VCaP (cell line): ENCODE measurements at regions not wholly inside any gene's neighbourhood (a gene's known extent, or its start where the extent isn't known, plus 50 kb on each side); places are given as distances from the start of the nearest gene placed in this dataset.

ENCODE experiments used
- H3K27ac ChIP-seq: fragments of 450-650 bp; 2 replicates; pipeline ENCODE4 v1.5.1; 2017
- CTCF ChIP-seq: fragments of 450-650 bp; conservative IDR thresholded peaks from 2 replicates; pipeline ENCODE4 v1.5.1; 2017; ENCODE audit warnings: mild to moderate bottlenecking, moderate library complexity

GRCh38 chr16:86866986-86867722 is 288.8 kb downstream of the FOXL1 start:
- H3K27ac ChIP-seq: no peak overlapping the region
- TF ChIP-seq CTCF: no peak

DNA sequence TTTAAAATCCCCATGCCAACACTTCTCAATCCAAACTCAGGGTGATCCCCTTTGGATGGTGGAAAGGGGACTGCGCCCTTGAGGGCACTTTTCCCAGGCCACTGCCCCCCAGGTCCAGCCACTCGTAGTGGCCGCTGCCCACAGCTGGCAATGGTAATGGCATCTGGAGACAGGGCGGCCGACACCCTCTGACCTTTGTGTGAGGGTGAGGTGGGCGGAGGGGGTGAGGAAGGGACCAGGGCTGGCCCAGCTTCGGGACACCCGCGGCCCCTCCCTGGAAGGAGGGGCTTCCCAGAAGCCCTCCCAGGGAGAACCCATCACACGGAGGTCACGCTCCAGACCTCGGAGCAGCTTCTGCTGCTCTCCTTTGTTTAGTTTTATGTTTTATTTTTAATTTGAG is 289.7 kb downstream of the FOXL1 start:
- no peak overlapping the region for H3K27ac ChIP-seq
- TF ChIP-seq CTCF: no peak

DNA sequence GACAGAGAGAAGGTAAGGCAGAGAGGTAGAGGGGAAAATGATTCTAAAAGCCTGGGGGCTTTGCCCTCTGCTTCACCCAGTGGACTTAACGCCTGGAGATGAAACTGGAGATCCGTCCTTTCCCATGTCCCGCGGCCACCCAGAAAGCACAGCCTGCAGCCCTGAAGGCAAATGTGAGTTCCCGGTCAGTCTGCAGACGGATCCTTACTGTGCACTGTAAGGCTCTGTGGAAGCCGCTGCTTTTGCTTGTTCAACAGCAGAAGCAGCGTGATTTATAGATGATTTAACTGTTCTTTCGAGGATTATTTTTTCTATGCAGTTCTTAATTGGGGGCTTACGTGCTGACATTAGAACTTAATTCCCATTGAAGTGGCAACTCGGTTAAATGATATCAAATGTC is 290.4 kb downstream of the FOXL1 start:
- no peak for TF ChIP-seq CTCF
- no peak overlapping the region for H3K27ac ChIP-seq

DNA sequence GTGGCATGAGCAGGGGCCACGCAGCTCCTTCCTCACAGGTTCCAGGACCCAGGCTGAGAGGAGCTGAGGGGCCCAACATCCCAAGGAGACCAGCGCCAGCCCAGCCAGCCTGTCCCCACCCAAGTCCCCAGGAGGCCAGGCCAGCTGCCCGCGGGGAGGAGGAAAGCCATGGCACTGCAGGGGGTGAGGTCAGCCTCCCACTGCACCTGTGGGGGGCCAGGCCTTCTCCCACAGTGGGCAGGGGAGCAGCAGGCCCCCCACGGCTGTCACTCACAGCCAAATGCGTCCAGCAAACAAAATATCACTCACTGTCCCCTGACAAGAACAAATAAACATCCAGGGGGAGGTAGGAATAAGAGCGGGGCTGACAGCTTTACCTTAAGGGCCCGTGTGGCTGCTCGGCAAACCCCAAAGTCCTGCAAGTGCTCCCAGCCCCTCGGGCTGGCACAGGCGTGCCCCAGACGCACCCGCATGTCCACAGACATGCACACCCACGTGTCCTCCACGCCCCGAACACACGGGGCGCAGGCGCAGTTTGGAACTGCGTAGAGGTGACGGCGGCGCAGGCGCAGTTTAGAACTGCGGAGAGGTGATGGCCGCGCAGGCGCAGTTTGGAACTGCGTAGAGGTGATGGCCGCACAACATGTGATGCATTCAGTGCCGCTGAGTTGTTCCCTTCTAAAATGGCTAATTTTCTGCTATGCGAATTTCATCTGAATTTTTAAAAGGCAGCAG is 291.1 kb downstream of the FOXL1 start:
- no peak overlapping the region for H3K27ac ChIP-seq
- no peak for TF ChIP-seq CTCF

GRCh38 chr16:86870380-86870779 is 292.0 kb downstream of the FOXL1 start:
- H3K27ac ChIP-seq: no peak overlapping the region
- no peak for TF ChIP-seq CTCF

DNA sequence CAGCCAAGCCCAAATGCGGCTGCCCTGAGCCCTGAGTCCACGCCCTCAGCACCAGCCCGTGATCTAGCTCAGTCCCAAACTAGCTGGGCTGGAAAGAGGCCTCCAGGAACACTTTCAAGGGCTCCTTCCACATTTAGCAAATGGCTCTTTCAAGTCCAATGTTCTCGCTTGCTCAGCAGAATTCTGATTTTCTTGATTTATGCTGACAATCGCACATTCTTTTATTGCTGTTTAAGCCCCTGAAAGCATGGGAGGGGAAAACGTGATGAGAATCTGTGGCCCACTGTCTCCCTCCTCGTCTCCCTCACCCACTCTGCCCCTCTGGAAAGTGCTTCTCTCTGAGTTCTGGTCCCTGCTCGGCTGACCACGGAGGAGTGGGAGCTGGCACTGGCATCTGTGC is 293.8 kb downstream of the FOXL1 start:
- no peak overlapping the region for H3K27ac ChIP-seq
- TF ChIP-seq CTCF: no peak

DNA sequence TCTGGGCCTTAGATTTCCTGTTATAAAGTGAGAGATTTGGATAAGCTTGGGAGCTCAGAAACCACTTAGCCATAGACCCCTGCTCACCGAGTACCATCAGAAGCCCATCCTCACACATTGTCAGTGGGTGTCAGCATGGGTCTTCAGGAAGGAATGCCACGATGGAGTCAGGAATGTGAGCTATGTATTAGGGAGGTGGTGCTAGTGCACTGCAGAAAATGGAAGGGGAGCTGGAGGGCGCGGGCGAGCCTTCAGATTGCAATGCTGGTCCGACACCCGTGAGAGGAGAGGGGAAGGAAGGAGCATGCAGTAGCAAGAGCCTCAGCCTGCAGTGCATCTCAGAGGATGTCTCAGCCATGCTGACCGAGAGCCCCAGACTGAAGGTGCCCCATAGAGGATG is 294.5 kb downstream of the FOXL1 start:
- no peak overlapping the region for H3K27ac ChIP-seq
- TF ChIP-seq CTCF: no peak
